GM19239 (cell line): ENCODE measurements at regions not wholly inside any gene's neighbourhood (a gene's known extent, or its start where the extent isn't known, plus 50 kb on each side); places are given as distances from the start of the nearest gene placed in this dataset.
"Not testable (repeated sequence)": the region's sequence is repeated elsewhere in the genome, so short reads cannot be mapped to it uniquely, and the experiment has no call there.

Experiments
- DNase-seq: peaks from one replicate; pipeline ENCODE4 v3.0.0; 2011; ENCODE audit warnings: low spot score; ENCODE audit not compliant: insufficient read length
- FAIRE-seq: peaks from 2 replicates; lab custom pipeline; 2011; peaks lifted over from hg19 to GRCh38; lab: Jason Lieb, UNC

DNA sequence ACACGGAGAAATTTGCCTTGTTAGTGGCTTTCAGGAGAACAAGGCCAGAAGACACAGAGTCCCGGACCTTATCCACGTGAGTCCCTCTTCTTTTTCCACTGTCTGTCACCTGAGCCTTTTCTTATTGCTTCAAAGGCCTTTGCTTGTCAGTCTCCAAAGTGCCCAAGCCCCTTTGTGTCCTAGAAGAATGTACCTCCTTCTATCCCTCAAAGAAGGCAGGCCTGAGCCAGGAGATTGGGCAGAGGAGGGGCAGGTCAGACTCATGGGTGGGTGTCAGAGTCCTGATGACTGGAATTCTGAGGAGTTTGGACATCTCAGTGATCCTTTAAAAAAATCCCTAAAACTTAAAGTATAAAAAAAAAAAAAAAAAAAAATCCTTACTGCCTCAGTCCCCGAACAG, 299.6 kb upstream of the NCAM1 start:
- DNase-seq (no peak), FAIRE-seq (no peak)

- DNase-seq (no peak), FAIRE-seq (no peak)
Observed at GRCh38 chr11:112662554-112662953, 298.7 kb upstream of the NCAM1 start.

DNA sequence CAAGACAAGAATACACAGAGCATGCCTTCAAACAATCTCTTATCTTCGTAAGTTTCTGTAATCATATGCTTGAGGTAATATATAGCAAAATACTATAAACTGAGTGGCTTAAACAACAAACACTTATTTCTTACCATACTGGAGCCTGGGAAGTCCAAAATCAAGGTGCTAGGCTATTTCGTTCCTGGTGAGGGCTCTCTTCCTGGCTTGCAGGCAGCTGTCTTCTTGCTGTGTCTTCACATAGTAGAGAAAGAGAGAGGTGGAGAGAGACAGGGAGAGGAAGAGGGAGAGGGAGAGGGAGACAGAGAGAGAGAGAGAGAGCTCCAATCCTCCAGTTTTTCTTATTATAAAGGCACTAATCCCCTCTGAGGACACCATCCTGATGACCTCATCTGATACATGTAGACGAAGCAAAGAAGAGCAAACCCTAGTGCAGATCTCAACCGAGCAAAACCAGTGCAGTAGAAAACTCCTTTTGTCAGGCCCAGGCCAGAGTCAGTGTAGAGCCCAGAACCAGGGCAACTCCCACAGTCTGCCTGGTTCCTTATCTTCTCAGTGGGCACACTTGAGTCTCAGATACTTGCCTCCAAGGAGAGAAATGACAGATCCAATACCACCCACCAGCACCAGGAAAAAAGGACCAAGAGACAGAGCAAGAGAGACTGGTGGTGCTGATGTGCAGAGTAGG, 297.1 kb upstream of the NCAM1 start:
- no peak for DNase-seq
- no peak for FAIRE-seq

- DNase-seq (no peak), FAIRE-seq (no peak)
Observed at GRCh38 chr11:112665291-112665690, 295.9 kb upstream of the NCAM1 start.

- no peak for FAIRE-seq
- no peak for DNase-seq
Observed at GRCh38 chr11:112666253-112666652, 295.0 kb upstream of the NCAM1 start.

GRCh38 chr11:112670806-112671570, 290.2 kb upstream of the NCAM1 start:
- no peak for DNase-seq
- no peak for FAIRE-seq

DNA sequence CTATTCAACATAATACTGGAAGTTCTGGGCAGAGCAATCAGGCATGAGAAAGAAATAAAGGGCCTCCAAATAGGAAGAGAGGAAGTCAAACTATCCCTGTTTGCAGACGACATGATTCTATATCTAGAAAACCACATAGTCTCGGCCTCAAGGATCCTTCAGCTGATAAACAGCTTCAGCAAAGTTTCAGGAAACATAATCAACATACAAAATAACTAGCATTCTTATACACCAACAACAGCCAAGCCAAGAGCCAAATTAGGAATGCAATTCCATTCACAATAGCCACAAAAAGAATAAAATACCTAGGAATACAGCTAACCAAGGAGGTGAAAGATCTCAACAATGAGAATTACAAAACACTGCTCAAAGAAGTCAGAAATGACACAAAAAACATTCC, 287.8 kb upstream of the NCAM1 start:
- not testable (repeated sequence) for DNase-seq, FAIRE-seq

- DNase-seq (no peak), FAIRE-seq (no peak)
Observed at GRCh38 chr11:112685111-112685510, 276.1 kb upstream of the NCAM1 start.

GRCh38 chr11:112689851-112690250, 271.4 kb upstream of the NCAM1 start:
- FAIRE-seq (no peak), DNase-seq (no peak)

- no peak for FAIRE-seq
- no peak for DNase-seq
Observed at GRCh38 chr11:112693781-112694180, 267.4 kb upstream of the NCAM1 start.

GRCh38 chr11:112694245-112694644, 267.0 kb upstream of the NCAM1 start:
- FAIRE-seq: no peak
- DNase-seq: no peak

DNA sequence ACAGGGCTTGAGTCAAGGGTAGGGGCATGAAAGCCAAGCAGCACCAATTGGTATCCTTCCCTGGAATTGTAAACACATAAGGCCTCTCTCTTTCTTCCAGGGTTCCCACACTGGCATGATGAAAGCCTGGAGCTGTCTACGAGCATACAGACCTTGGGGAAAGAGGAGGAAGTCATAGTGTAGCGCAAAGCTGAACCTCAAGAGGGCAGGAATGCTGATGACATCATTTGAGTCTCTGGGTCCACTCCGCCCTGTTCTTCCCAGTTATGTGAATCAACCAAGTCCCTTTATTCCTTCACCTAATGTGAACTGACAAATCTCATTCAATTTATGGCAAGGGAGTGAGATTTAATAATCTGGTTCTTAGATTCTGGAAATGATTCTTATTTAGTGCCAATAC, 266.4 kb upstream of the NCAM1 start:
- no peak for DNase-seq
- no peak for FAIRE-seq

- FAIRE-seq: no peak
Observed at GRCh38 chr11:112697391-112698178, 263.6 kb upstream of the NCAM1 start.

DNA sequence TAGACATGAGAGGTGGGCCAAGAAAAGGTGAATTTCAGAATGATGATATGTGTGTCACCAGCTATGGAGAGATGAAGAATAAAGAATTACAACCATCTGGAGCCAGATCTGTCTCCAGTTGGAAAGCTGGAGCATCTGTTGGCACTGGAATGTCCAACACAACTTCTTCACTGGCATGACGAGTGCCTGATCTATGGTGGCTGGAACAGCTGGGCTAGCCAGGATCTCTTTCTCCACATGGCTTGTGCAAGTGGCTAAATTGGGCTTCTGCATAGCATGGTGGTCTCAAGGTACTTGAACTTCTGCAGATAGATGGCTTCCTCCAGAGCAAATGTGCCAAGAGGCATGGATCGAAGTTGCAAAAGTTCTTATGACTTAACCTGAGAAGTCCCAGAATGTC, 256.1 kb upstream of the NCAM1 start:
- FAIRE-seq: no peak

More at GRCh38 chr11:112697391-112698178, 263.6 kb upstream of the NCAM1 start:
- DNase-seq: no peak

GRCh38 chr11:112706863-112707262, 254.4 kb upstream of the NCAM1 start:
- no peak for DNase-seq
- no peak for FAIRE-seq

More for the DNA sequence above, 256.1 kb upstream of the NCAM1 start:
- DNase-seq: no peak

- not testable (repeated sequence) for FAIRE-seq, DNase-seq
Observed at GRCh38 chr11:112714340-112714739, 246.9 kb upstream of the NCAM1 start.

DNA sequence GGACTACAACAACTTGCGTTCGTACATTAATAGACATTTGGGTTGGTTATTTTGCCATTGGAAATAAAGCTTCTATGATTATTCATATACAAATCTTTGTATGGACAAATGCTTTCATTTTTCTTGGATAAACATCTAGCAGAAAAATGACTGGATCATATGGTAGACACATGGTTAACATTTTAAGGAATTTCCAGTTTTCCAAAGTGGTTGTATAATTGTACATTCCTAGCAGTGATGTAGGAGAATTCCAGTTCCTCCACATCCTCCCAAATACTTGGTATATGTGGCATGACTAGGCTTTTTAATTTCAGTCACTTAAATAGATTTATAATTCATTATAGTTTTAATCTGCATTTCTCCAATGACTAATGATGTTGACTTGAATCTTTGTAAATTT, 246.2 kb upstream of the NCAM1 start:
- FAIRE-seq (no peak), DNase-seq (no peak)

- FAIRE-seq: no peak
- no peak for DNase-seq
Observed at GRCh38 chr11:112718483-112718882, 242.7 kb upstream of the NCAM1 start.

- DNase-seq: no peak
- no peak for FAIRE-seq
Observed at GRCh38 chr11:112719736-112720525, 241.3 kb upstream of the NCAM1 start.

DNA sequence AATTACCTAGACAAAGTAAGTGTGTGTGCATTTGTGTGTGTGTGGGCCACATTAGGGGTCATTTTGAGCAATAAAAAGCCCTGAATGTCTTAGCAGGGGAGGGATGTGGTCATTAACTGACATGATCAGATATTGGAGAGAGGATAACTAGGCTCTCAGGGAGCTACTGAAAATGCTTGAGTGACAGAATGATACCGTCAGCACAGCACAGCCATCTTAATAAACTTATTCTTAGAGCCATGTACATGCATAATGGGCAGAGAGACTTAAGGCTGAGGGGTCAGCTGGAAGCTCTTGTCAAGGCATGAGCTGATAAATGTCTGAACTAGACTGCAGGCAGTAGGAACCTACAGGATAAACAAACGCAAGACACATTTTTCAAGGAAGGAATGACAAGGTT, 239.1 kb upstream of the NCAM1 start:
- FAIRE-seq (no peak), DNase-seq (no peak)
